SK-N-SH treated with all-trans-retinoic acid at 6 μM for 48 hours (cell line): ENCODE measurements at regions not wholly inside any gene's neighbourhood (a gene's known extent, or its start where the extent isn't known, plus 50 kb on each side); places are given as distances from the start of the nearest gene placed in this dataset.

ENCODE experiments used
- ATAC-seq: fragments of 200-7000 bp; cut with Tn5 transposase; 3 replicates; pipeline ENCODE4 v1.9.1; 2020; ENCODE audit warnings: mild to moderate bottlenecking, moderate library complexity
- ARNTL ChIP-seq: fragments of 450-650 bp; formaldehyde crosslinking; IDR thresholded peaks from 2 replicates; pipeline ENCODE4 v1.5.0; 2020; ENCODE audit warnings: low read depth, mild to moderate bottlenecking, moderate library complexity, borderline replicate concordance
- BACH2 ChIP-seq: fragments of 250-450 bp; sonication (Bioruptor Pico); IDR thresholded peaks from 2 replicates; pipeline ENCODE4 v1.9.0; 2021; ENCODE audit warnings: mild to moderate bottlenecking, borderline replicate concordance
- CSDC2 ChIP-seq: fragments of 250-450 bp; sonication (Bioruptor Pico); IDR thresholded peaks from 2 replicates; pipeline ENCODE4 v1.5.0; 2020; ENCODE audit warnings: mild to moderate bottlenecking, moderate library complexity
- ESRRG ChIP-seq: fragments of 250-450 bp; sonication (Bioruptor Pico); IDR thresholded peaks from 2 replicates; pipeline ENCODE4 v1.6.1; 2021; ENCODE audit warnings: mild to moderate bottlenecking
- GLIS3 ChIP-seq: fragments of 250-450 bp; sonication (Bioruptor Pico); IDR thresholded peaks from 2 replicates; pipeline ENCODE4 v1.5.0; 2020; ENCODE audit warnings: mild to moderate bottlenecking, moderate library complexity
- OSR1 ChIP-seq: fragments of 250-450 bp; sonication (Bioruptor Pico); IDR thresholded peaks from 2 replicates; pipeline ENCODE4 v1.8.0; 2022; ENCODE audit warnings: moderate library complexity, mild to moderate bottlenecking, inconsistent platforms
- POU6F1 ChIP-seq: fragments of 250-450 bp; sonication (Bioruptor Pico); IDR thresholded peaks from 2 replicates; pipeline ENCODE4 v1.8.0; 2021; ENCODE audit warnings: low read depth, mild to moderate bottlenecking, moderate library complexity, borderline replicate concordance
- PPARA ChIP-seq: fragments of 250-450 bp; sonication (Bioruptor Pico); IDR thresholded peaks from 2 replicates; pipeline ENCODE4 v1.5.0; 2020; ENCODE audit warnings: mild to moderate bottlenecking, borderline replicate concordance
- RARB ChIP-seq: fragments of 250-450 bp; sonication (Bioruptor Pico); IDR thresholded peaks from 2 replicates; pipeline ENCODE4 v1.8.0; 2021; ENCODE audit warnings: mild to moderate bottlenecking, moderate library complexity
- SNAI2 ChIP-seq: fragments of 250-450 bp; sonication (Bioruptor Pico); IDR thresholded peaks from 2 replicates; pipeline ENCODE4 v1.5.0; 2020; ENCODE audit warnings: mild to moderate bottlenecking, moderate library complexity
- TOX ChIP-seq: fragments of 250-450 bp; sonication (Bioruptor Pico); IDR thresholded peaks from 2 replicates; pipeline ENCODE4 v1.8.0; 2021; ENCODE audit warnings: mild to moderate bottlenecking, moderate library complexity, borderline replicate concordance
- TSHZ2 ChIP-seq: fragments of 250-450 bp; sonication (Bioruptor Pico); IDR thresholded peaks from 2 replicates; pipeline ENCODE4 v1.5.0; 2020; ENCODE audit warnings: mild to moderate bottlenecking, moderate library complexity
- ZC3H10 ChIP-seq: fragments of 250-450 bp; sonication (Bioruptor Pico); IDR thresholded peaks from 2 replicates; pipeline ENCODE4 v1.5.1; 2021; ENCODE audit warnings: mild to moderate bottlenecking, moderate library complexity
- ZFP3 ChIP-seq: fragments of 250-450 bp; sonication (Bioruptor Pico); IDR thresholded peaks from 2 replicates; pipeline ENCODE4 v1.5.0; 2020; ENCODE audit warnings: mild to moderate bottlenecking, moderate library complexity
- ZFP30 ChIP-seq: fragments of 450-650 bp; formaldehyde crosslinking; IDR thresholded peaks from 2 replicates; pipeline ENCODE4 v1.5.0; 2022; ENCODE audit warnings: mild to moderate bottlenecking, moderate library complexity
- ZNF565 ChIP-seq: fragments of 450-650 bp; formaldehyde crosslinking; conservative IDR thresholded peaks from 2 replicates; pipeline ENCODE4 v1.5.0; 2020; ENCODE audit warnings: low read depth, mild to moderate bottlenecking, moderate library complexity
- ZNF70 ChIP-seq: fragments of 450-650 bp; formaldehyde crosslinking; IDR thresholded peaks from 2 replicates; pipeline ENCODE4 v1.5.0; 2020; ENCODE audit warnings: mild to moderate bottlenecking, moderate library complexity
- ZNF8 ChIP-seq: fragments of 450-650 bp; formaldehyde crosslinking; IDR thresholded peaks from 2 replicates; pipeline ENCODE4 v1.5.0; 2020; ENCODE audit warnings: mild to moderate bottlenecking, moderate library complexity
- TF ChIP-seq, protein P1 (sequence below): fragments of 250-450 bp; sonication (Bioruptor Pico); IDR thresholded peaks from 2 replicates; pipeline ENCODE4 v1.5.1; 2020; ENCODE audit warnings: low read depth, mild to moderate bottlenecking, moderate library complexity
- TF ChIP-seq, protein P2 (sequence below): fragments of 250-450 bp; sonication (Bioruptor Pico); IDR thresholded peaks from 2 replicates; pipeline ENCODE4 v1.5.1; 2021; ENCODE audit warnings: mild to moderate bottlenecking, moderate library complexity

GRCh38 chr3:137065381-137065780 lies 107.6 kb downstream of the IL20RB start:
- ATAC-seq = no peak
- TF ChIP-seq SNAI2 (no peak), ZFP3 (CRISPR knock-in tag) (no peak), ZC3H10 (CRISPR knock-in tag) (no peak), CSDC2 (CRISPR knock-in tag) (no peak)

DNA sequence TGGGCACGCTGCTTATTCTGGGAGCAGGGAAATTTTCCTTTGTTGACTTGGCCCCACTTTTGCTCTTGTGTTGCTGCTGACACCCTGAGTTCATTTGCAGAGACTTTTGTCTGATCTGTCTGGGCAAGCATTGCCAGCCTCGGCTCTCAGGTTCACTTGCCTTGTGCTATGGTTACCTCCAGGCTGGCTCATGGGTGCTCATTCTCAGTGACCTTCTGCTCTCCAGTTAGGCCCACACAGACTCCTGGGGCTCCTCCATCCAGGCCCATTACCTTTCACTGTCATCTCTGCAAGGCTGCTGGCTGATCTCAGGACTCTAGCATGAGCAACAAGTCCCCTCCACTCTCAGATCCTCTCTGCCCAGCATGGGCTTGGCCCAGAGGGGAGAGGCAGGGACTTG lies 108.3 kb downstream of the IL20RB start:
- TF ChIP-seq BACH2 = no peak
- no peak for TF ChIP-seq ESRRG (CRISPR knock-in tag)
- no peak for TF ChIP-seq PPARA (CRISPR knock-in tag)
- no peak for TF ChIP-seq SNAI2
- no peak for ATAC-seq

GRCh38 chr3:137071104-137071503 lies 113.3 kb downstream of the IL20RB start:
- no peak for TF ChIP-seq POU6F1
- no peak for TF ChIP-seq CSDC2 (CRISPR knock-in tag)
- no peak for TF ChIP-seq ZNF70
- TF ChIP-seq OSR1 (CRISPR knock-in tag) = no peak
- no peak for TF ChIP-seq ZFP3 (CRISPR knock-in tag)
- TF ChIP-seq, protein P1, sequence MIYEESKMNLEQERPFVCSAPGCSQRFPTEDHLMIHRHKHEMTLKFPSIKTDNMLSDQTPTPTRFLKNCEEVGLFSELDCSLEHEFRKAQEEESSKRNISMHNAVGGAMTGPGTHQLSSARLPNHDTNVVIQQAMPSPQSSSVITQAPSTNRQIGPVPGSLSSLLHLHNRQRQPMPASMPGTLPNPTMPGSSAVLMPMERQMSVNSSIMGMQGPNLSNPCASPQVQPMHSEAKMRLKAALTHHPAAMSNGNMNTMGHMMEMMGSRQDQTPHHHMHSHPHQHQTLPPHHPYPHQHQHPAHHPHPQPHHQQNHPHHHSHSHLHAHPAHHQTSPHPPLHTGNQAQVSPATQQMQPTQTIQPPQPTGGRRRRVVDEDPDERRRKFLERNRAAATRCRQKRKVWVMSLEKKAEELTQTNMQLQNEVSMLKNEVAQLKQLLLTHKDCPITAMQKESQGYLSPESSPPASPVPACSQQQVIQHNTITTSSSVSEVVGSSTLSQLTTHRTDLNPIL = no peak
- ATAC-seq = no peak

DNA sequence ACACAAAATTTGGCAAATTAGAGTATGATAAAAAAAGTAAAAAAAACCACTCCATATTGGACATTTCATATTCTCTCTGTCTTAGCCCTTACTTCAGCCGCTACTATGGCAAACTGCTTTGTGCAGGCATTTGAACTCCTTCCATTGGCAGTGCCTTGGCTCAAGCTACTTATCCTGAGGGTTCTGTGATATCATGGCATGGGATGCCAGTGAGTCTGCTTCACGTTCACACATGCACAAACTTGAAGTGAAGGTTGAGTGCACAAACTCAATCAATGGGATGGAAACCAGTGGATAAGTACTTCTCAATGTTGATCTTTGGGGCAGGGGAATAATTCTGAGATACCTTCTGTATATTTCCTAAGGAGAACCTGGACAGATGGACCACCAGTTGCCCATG lies 117.2 kb downstream of the IL20RB start:
- TF ChIP-seq RARB (CRISPR knock-in tag) = no peak
- TF ChIP-seq, all 23 proteins: peak for 0
- ATAC-seq = no peak

DNA sequence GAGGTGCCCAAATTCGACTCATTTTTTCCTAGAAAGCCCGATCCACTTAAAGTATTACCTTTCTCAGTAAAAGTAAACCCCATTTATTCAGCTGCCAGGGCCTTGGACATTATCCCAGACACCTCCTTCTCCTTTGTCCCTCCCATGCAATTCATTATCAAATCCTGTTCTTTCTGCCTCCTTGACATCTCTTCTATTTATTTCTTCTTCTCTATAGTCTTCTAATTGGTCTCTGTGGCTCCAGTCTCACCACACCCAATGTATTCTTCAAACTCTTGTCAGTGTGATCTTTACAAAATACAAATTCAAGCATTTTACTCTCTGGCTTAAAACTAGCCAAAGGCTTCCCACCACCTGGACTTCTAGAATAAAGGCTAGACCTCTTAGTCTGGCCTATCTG lies 120.3 kb downstream of the IL20RB start:
- TF ChIP-seq TSHZ2 (CRISPR knock-in tag) (no peak), BACH2 (no peak), GLIS3 (CRISPR knock-in tag) (no peak), RARB (CRISPR knock-in tag) (no peak), ZFP30 (CRISPR knock-in tag) (no peak), PPARA (CRISPR knock-in tag) (no peak), POU6F1 (no peak)
- no peak for ATAC-seq

DNA sequence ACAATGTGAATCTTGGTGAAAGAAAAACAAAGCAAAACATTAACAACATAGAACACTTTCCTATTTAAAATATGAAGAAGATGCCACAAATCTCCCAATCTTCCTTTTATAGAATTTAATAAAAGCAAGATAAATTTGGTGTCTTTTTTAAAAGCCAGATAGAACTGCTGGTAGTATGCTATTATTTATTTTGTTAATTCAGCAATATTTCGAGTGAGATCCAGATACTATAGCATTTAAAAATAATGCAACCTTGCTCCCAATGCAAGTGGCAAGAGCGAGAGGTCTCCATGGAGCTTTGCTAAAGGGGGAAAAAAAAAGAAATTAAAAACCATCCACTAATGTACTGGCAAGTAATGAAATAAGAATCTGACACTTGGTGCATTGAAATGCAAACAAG lies 121.8 kb downstream of the IL20RB start:
- ATAC-seq = no peak
- TF ChIP-seq GLIS3 (CRISPR knock-in tag) (no peak), ZC3H10 (CRISPR knock-in tag) (no peak), ESRRG (CRISPR knock-in tag) (no peak), OSR1 (CRISPR knock-in tag) (no peak), TOX (CRISPR knock-in tag) (no peak), ARNTL (CRISPR knock-in tag) (no peak), ZNF70 (no peak), ZNF8 (CRISPR knock-in tag) (no peak), ZNF565 (CRISPR knock-in tag) (no peak), POU6F1 (no peak)
- TF ChIP-seq, protein P2, sequence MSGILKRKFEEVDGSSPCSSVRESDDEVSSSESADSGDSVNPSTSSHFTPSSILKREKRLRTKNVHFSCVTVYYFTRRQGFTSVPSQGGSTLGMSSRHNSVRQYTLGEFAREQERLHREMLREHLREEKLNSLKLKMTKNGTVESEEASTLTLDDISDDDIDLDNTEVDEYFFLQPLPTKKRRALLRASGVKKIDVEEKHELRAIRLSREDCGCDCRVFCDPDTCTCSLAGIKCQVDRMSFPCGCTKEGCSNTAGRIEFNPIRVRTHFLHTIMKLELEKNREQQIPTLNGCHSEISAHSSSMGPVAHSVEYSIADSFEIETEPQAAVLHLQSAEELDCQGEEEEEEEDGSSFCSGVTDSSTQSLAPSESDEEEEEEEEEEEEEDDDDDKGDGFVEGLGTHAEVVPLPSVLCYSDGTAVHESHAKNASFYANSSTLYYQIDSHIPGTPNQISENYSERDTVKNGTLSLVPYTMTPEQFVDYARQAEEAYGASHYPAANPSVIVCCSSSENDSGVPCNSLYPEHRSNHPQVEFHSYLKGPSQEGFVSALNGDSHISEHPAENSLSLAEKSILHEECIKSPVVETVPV (CRISPR knock-in tag) = no peak
- TF ChIP-seq, protein P1 = no peak
